Ishikawa (cell line): ENCODE measurements at regions not wholly inside any gene's neighbourhood (a gene's known extent, or its start where the extent isn't known, plus 50 kb on each side); places are given as distances from the start of the nearest gene placed in this dataset.

Experiments used
- CEBPB ChIP-seq: IDR thresholded peaks from 2 replicates; pipeline ENCODE4 v1.6.1; 2012
- CREB1 ChIP-seq: IDR thresholded peaks from 2 replicates; pipeline ENCODE4 v1.6.1; 2012; ENCODE audit warnings: low read depth
- EGR1 ChIP-seq: IDR thresholded peaks from 2 replicates; pipeline ENCODE4 v1.6.1; 2012
- EP300 ChIP-seq: IDR thresholded peaks from 2 replicates; pipeline ENCODE4 v1.6.1; 2012; ENCODE audit warnings: borderline replicate concordance
- FOXM1 ChIP-seq: IDR thresholded peaks from 2 replicates; pipeline ENCODE4 v1.6.1; 2012; ENCODE audit warnings: low read depth, borderline replicate concordance
- MAX ChIP-seq: IDR thresholded peaks from 2 replicates; pipeline ENCODE4 v1.6.1; 2012
- NFIC ChIP-seq: IDR thresholded peaks from 2 replicates; pipeline ENCODE4 v1.6.1; 2012
- RAD21 ChIP-seq: IDR thresholded peaks from 2 replicates; pipeline ENCODE4 v1.6.1; 2012; ENCODE audit warnings: low read depth
- REST ChIP-seq: IDR thresholded peaks from 2 replicates; pipeline ENCODE4 v1.6.1; 2012; ENCODE audit warnings: low read depth, mild to moderate bottlenecking
- TAF1 ChIP-seq: IDR thresholded peaks from 2 replicates; pipeline ENCODE4 v1.6.1; 2012; ENCODE audit warnings: low read depth, mild to moderate bottlenecking
- TCF12 ChIP-seq: IDR thresholded peaks from 2 replicates; pipeline ENCODE4 v1.6.1; 2012; ENCODE audit warnings: low read depth
- TEAD4 ChIP-seq: IDR thresholded peaks from 2 replicates; pipeline ENCODE4 v1.6.1; 2012
- USF1 ChIP-seq: IDR thresholded peaks from 2 replicates; pipeline ENCODE4 v1.6.1; 2012
- YY1 ChIP-seq: IDR thresholded peaks from 2 replicates; pipeline ENCODE4 v1.6.1; 2012; ENCODE audit warnings: low read depth
- ZBTB7A ChIP-seq: IDR thresholded peaks from 2 replicates; pipeline ENCODE4 v1.6.1; 2012; ENCODE audit warnings: low read depth

GRCh38 chr6:23562554-23562953 is 563.5 kb upstream of the NRSN1 start:
- TF ChIP-seq ZBTB7A, result no peak
- TF ChIP-seq REST, result no peak
- TF ChIP-seq EGR1, result no peak
- TF ChIP-seq USF1, result no peak
- TF ChIP-seq FOXM1, result no peak
- TF ChIP-seq MAX, result no peak
- no peak for TF ChIP-seq CREB1
- no peak for TF ChIP-seq TAF1
- TF ChIP-seq EP300, result no peak
- no peak for TF ChIP-seq TEAD4
- TF ChIP-seq TCF12, result no peak
- no peak for TF ChIP-seq CEBPB

- TF ChIP-seq EP300 (no peak), USF1 (no peak), REST (no peak), ZBTB7A (no peak), RAD21 (no peak), NFIC (no peak), TEAD4 (no peak), YY1 (no peak), EGR1 (no peak), TAF1 (no peak), TCF12 (no peak), MAX (no peak), FOXM1 (no peak), CEBPB (no peak), CREB1 (no peak)
These were observed 562.7 kb upstream of the NRSN1 start for GRCh38 chr6:23563323-23563722.

- TF ChIP-seq YY1 (no peak), EP300 (no peak), FOXM1 (no peak), NFIC (no peak), REST (no peak), EGR1 (no peak), CREB1 (no peak), RAD21 (no peak), TEAD4 (no peak)
These were observed 559.6 kb upstream of the NRSN1 start for GRCh38 chr6:23566418-23566817.

GRCh38 chr6:23568292-23568691 is 557.7 kb upstream of the NRSN1 start:
- no peak for TF ChIP-seq EP300
- TF ChIP-seq CREB1, result no peak
- no peak for TF ChIP-seq USF1
- no peak for TF ChIP-seq TAF1
- no peak for TF ChIP-seq CEBPB
- no peak for TF ChIP-seq MAX
- TF ChIP-seq NFIC, result no peak
